ENCODE measurements at regions not wholly inside any gene's neighbourhood (a gene's known extent, or its start where the extent isn't known, plus 50 kb on each side); places are given as distances from the start of the nearest gene placed in this dataset.
"Not testable (repeated sequence)": the region's sequence is repeated elsewhere in the genome, so short reads cannot be mapped to it uniquely, and the experiment has no call there.

DNA sequence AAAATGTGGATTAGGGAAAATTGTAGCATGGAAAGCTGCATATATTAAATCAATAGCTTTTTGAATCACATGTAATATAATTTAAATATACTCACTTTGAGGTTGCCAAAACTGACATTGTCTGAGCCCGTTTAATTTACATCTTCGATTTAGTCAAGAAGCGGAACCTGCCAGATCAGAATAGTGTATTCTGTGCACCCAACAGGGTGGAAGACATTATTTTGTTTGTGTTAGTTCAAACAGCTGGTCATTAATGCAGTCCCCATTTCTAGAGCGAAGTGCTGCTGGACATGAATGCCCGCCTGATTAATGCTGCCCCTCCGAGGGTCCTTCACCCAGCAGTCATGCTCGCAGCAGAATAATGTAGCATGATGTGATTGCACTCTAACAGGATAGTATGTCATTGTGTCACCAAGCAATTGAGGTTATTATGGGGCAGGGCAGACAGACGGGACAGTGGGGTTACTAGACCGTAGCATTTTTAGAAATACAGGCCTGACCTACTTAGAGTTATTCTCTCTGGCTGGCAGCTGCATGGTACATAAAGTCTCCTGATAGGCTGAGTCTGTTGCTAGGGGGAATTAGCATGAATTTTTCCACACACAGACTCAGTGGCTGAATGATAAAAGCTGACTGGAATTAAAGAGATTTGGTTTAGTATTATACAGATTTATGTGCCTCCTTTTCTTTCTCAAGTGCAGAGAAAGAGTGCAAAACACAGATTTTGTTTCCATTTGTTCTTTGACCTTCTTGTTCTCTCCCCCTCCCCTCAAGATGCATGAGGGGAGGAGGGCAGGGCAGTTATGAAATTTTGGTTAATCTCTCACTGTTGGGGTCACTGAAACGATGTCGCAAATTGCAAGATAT is 147.1 kb downstream of the PRL start:
- intact Hi-C loops (cut with micrococcal nuclease) = loop anchor here (5.0 kb wide), 1 partner anchor 552 kb away; no protein-coding TSS in a partner anchor
- no peaks in the 10 kb centered on the region for H3K9me3 Mint-ChIP-seq
- H3K4me1 Mint-ChIP-seq (ENCODE audit: low read depth) = peaks cover 20% of the 10 kb centered on the region
- peaks cover 27% of the 10 kb centered on the region for H3K27me3 Mint-ChIP-seq (ENCODE audit: insufficient read depth)
- no peak overlapping the region for H3K4me3 Mint-ChIP-seq
- H3K36me3 Mint-ChIP-seq (ENCODE audit: low read depth) = no peaks in the 10 kb centered on the region
- DNase-seq (ENCODE audit: low spot score) = no peak
- H3K27ac Mint-ChIP-seq = no peak overlapping the region

DNA sequence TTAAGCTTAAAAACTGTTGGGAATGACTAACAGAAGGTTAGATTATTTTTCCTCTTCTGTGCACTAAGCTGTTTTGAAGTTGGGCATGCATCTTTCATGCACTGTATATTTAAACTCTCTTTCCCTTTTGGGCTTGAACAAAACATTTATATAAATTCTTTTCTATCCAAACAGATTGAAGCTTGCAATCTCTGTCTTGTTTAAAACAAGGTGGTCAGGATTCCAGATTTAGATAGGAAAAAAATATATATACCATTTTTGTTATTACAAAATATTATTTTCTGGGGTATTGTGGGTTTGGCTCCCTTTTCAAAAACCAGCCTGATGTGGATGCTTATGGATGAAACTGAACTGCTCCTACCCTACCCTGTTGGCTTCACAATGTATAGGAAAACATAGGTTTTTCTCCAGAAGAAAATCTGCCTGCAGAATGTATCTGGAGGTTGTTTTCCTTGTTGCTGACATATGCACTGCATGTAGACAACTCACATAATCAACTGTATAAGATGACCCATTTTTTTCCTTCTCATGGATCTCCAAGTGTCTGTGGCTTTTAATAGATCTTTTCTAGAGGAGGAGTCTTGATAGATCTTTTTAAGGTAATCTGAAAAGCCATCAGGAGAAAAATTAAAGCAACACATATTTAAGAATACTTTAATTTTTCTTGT is 146.3 kb downstream of the PRL start:
- no peak for DNase-seq (ENCODE audit: low spot score)
- Mint-ChIP-seq H3K4me1 (ENCODE audit: low read depth) (peaks cover 20% of the 10 kb centered on the region), H3K27me3 (ENCODE audit: insufficient read depth) (peaks cover 25% of the 10 kb centered on the region), H3K36me3 (ENCODE audit: low read depth) (no peaks in the 10 kb centered on the region), H3K27ac (no peak overlapping the region), H3K9me3 (no peaks in the 10 kb centered on the region), H3K4me3 (no peak overlapping the region)
- intact Hi-C loops (cut with micrococcal nuclease) = no loop called here

DNA sequence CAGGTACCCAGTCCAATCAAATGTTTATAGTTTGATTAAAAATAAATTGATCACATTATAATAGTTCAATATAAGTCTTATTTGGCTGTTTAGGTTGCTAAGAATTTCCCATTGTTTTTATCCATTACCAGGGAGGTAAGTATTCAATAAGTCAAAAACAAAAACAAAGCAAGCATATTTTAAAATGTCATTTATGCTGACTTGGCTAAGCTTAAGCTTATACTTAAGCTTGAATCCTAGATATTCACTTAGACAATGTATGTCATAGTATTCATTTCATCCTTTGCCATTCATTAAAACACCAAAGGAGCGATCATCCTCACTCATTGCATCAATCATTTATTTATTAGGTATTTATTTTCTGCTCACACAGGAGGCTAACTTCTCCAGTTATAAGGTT is 144.9 kb downstream of the PRL start:
- no peaks in the 10 kb centered on the region for H3K36me3 Mint-ChIP-seq (ENCODE audit: low read depth)
- H3K4me3 Mint-ChIP-seq = no peak overlapping the region
- no peak overlapping the region for H3K27ac Mint-ChIP-seq
- DNase-seq (ENCODE audit: low spot score) = no peak
- peaks cover 16% of the 10 kb centered on the region for H3K27me3 Mint-ChIP-seq (ENCODE audit: insufficient read depth)
- peaks cover 17% of the 10 kb centered on the region for H3K4me1 Mint-ChIP-seq (ENCODE audit: low read depth)
- intact Hi-C loops (cut with micrococcal nuclease) = no loop called here
- H3K9me3 Mint-ChIP-seq = no peaks in the 10 kb centered on the region

DNA sequence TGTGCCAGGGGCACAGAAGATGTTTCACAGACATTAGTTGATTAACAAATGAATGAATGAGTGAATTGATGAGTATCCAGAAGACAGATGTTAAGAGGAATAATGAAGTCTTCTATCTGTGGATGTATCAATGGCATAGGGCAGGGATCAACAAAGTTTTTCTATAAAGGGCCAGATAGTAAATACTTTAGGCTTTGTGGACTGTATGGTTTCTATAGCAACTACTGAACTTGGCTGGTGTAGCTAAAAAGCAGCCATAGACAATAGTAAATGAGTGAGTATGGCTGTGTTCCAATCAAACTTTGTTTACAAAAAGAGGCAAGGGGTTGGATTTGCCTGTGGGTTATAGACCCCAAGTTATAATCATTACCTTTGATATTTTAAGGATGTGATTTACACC is 144.0 kb downstream of the PRL start:
- no peaks in the 10 kb centered on the region for H3K9me3 Mint-ChIP-seq
- no peak overlapping the region for H3K4me3 Mint-ChIP-seq
- H3K27ac Mint-ChIP-seq = no peak overlapping the region
- intact Hi-C loops (cut with micrococcal nuclease) = no loop called here
- no peaks in the 10 kb centered on the region for H3K36me3 Mint-ChIP-seq (ENCODE audit: low read depth)
- no peak for DNase-seq (ENCODE audit: low spot score)
- peaks cover 8% of the 10 kb centered on the region for H3K4me1 Mint-ChIP-seq (ENCODE audit: low read depth)
- H3K27me3 Mint-ChIP-seq (ENCODE audit: insufficient read depth) = peaks cover 13% of the 10 kb centered on the region

DNA sequence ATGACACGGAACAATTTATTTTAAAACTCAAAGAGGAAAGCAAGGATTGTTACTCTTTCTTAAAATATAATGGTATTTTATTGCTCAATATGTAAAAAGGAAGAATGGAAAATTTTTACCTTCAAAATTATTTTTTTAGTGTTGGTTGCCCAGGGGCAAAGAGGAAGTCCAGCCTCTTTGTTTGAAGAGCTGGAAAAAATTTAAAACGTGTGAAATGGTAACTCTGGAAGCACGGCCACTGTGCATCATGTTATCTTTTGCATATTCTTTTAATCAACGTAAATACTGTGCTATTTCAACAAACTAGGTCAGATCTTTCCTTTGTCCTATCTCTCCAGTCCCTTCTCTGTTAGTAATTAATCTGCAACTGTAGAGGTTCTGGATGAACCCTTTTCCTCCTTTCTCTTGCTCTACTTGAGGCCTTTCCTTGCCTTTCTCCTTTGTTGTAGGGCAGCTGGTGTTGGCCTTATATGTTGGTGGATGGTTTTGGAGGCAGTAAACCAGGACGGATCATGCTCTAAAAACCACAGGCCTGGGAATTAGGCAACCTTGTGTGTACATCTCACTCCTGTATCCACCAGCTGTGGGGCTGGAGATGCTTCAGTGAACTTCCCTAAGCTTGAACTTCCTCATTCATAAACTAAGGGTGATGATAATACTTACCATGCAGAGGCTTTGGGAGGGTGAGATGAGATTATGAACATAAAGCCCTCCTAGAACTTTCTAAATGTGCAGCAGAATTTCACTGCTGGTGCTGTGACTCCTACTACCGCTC is 143.3 kb downstream of the PRL start:
- H3K9me3 Mint-ChIP-seq = no peaks in the 10 kb centered on the region
- intact Hi-C loops (cut with micrococcal nuclease) = no loop called here
- H3K4me1 Mint-ChIP-seq (ENCODE audit: low read depth) = peaks cover under 1% of the 10 kb centered on the region
- no peak overlapping the region for H3K27ac Mint-ChIP-seq
- H3K36me3 Mint-ChIP-seq (ENCODE audit: low read depth) = no peaks in the 10 kb centered on the region
- no peak for DNase-seq (ENCODE audit: low spot score)
- H3K27me3 Mint-ChIP-seq (ENCODE audit: insufficient read depth) = peaks cover 7% of the 10 kb centered on the region
- H3K4me3 Mint-ChIP-seq = no peak overlapping the region

DNA sequence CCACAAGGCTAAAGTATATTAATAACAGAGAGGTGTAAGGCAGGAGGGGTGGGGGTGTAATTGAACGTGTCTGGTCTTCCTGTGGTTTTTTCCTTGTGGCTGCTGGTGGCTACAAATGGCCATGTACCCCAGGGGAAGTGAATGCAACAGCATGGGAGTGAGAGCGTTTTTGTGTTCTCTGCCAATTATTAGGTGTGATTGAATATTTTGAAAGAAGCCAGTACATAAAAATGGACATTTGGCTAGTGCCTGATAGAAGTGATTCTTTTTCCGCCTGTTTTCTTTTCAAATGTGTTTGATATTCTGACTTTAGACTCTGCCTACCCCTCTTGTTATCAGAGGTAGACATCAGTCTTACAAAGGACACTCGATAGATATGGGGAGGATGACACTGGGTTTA is 141.3 kb downstream of the PRL start:
- no peaks in the 10 kb centered on the region for H3K9me3 Mint-ChIP-seq
- no peaks in the 10 kb centered on the region for H3K4me1 Mint-ChIP-seq (ENCODE audit: low read depth)
- no peaks in the 10 kb centered on the region for H3K36me3 Mint-ChIP-seq (ENCODE audit: low read depth)
- H3K27me3 Mint-ChIP-seq (ENCODE audit: insufficient read depth) = peaks cover 3% of the 10 kb centered on the region
- intact Hi-C loops (cut with micrococcal nuclease) = no loop called here
- H3K27ac Mint-ChIP-seq = no peak overlapping the region
- H3K4me3 Mint-ChIP-seq = no peak overlapping the region
- DNase-seq (ENCODE audit: low spot score) = no peak

DNA sequence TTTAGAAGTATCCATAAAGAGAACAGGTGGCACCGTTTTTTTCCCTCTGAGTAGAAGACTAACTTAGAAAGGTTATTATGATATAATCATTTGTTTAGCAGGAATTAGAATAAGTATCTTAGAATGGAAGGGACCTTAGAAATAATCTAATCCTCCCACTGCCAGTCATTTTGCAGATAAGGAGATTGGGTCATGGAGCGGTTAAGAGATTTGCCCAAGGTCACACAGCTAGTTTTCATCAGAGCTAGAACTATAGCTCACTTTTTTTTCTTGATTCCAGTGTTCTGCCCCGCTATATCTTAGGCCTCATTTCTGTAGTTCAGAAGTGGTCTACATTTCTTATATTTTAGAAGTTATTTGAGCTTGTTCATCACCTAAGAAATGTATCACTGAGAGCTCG is 139.6 kb downstream of the PRL start:
- Mint-ChIP-seq H3K9me3 (no peaks in the 10 kb centered on the region), H3K4me3 (no peak overlapping the region), H3K27me3 (ENCODE audit: insufficient read depth) (peaks cover 3% of the 10 kb centered on the region), H3K27ac (no peak overlapping the region), H3K4me1 (ENCODE audit: low read depth) (no peaks in the 10 kb centered on the region), H3K36me3 (ENCODE audit: low read depth) (no peaks in the 10 kb centered on the region)
- DNase-seq (ENCODE audit: low spot score) = no peak
- intact Hi-C loops (cut with micrococcal nuclease) = no loop called here

DNA sequence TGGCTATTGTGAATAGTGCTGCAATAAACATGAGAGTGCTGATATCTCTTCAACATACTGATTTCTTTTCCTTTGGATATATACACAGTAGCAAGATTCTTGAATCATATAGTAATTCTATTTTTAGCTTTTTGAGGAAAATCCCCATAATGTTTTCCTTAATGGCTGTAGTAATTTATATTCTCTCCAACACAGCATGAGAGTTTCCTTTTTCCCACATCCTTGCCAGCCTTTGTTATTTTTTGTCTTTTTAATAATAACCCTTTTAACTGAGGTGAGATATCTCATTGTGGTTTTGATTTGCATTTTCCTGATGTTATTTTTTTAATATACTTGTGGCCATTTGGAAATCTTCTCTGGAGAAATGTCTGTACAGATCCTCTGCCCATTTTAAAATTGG is 132.6 kb downstream of the PRL start:
- no peaks in the 10 kb centered on the region for H3K36me3 Mint-ChIP-seq (ENCODE audit: low read depth)
- no peaks in the 10 kb centered on the region for H3K9me3 Mint-ChIP-seq
- H3K4me1 Mint-ChIP-seq (ENCODE audit: low read depth) = no peaks in the 10 kb centered on the region
- no peak for DNase-seq (ENCODE audit: low spot score)
- intact Hi-C loops (cut with micrococcal nuclease) = no loop called here
- H3K4me3 Mint-ChIP-seq = no peak overlapping the region
- no peak overlapping the region for H3K27ac Mint-ChIP-seq
- H3K27me3 Mint-ChIP-seq (ENCODE audit: insufficient read depth) = no peaks in the 10 kb centered on the region

DNA sequence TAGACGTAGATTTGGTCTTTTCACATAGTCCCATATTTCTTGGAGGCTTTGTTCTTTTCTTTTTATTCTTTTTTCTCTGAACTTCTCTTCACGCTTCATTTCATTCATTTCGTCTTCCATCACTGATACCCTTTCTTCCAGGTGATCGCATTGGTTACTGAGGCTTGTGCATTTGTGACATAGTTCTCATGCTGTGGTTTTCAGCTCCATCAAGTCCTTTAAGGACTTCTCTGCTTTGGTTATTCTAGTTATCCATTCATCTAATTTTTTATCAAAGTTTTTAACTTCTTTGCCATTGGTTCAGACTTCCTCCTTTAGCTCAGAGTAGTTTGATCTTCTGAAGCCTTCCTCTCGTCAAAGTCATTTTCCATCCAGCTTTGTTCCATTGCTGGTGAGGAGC is 125.8 kb downstream of the PRL start:
- peaks cover 31% of the 10 kb centered on the region for H3K9me3 Mint-ChIP-seq
- DNase-seq (ENCODE audit: low spot score); intact Hi-C loops (cut with micrococcal nuclease); H3K36me3 Mint-ChIP-seq (ENCODE audit: low read depth); H3K27me3 Mint-ChIP-seq (ENCODE audit: insufficient read depth); H3K4me1 Mint-ChIP-seq (ENCODE audit: low read depth); H3K4me3 Mint-ChIP-seq; H3K27ac Mint-ChIP-seq: not testable (repeated sequence)

DNA sequence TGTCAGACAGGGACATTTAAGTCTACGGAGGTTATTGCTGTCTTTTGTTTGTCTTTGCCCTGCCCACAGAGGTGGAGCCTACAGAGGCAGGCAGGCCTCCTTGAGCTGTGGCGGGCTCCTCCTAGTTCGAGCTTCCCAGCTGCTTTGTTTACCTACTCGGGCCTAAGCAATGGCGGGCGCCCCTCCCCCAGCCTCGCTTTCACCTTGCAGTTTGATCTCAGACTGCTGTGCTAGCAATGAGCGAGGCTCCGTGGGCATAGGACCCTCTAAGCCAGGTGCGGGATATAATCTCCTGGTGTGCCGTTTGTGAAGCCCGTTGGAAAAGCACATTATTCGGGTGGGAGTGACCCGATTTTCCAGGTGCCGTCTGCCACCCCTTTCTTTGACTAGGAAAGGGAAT is 125.0 kb downstream of the PRL start:
- intact Hi-C loops (cut with micrococcal nuclease); H3K27me3 Mint-ChIP-seq (ENCODE audit: insufficient read depth); H3K4me1 Mint-ChIP-seq (ENCODE audit: low read depth); H3K4me3 Mint-ChIP-seq; H3K27ac Mint-ChIP-seq; H3K36me3 Mint-ChIP-seq (ENCODE audit: low read depth); DNase-seq (ENCODE audit: low spot score): not testable (repeated sequence)
- H3K9me3 Mint-ChIP-seq = peaks cover 31% of the 10 kb centered on the region

DNA sequence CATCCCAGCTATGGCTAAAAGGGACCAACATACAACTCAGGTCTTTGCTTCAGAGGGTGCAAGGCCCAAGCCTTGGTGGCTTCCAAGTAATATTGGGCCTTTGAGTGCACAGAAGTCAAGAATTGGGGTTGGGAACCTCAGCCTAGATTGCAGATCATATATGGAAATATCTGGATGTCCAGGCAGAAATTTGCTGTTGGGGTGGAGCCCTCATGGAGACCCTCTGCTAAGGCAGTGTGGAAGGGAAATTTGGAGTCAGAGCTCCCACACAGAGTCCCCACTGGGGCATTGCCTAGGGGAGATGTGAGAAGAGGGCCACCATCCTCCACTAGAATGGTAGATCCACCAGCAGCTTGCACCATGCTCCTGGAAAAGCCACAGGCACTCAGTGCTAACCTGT is 123.5 kb downstream of the PRL start:
- Mint-ChIP-seq H3K27me3 (ENCODE audit: insufficient read depth) (no peaks in the 10 kb centered on the region), H3K27ac (no peak overlapping the region), H3K4me1 (ENCODE audit: low read depth) (no peaks in the 10 kb centered on the region), H3K36me3 (ENCODE audit: low read depth) (no peaks in the 10 kb centered on the region), H3K9me3 (peaks cover 31% of the 10 kb centered on the region), H3K4me3 (no peak overlapping the region)
- intact Hi-C loops (cut with micrococcal nuclease) = no loop called here
- no peak for DNase-seq (ENCODE audit: low spot score)

DNA sequence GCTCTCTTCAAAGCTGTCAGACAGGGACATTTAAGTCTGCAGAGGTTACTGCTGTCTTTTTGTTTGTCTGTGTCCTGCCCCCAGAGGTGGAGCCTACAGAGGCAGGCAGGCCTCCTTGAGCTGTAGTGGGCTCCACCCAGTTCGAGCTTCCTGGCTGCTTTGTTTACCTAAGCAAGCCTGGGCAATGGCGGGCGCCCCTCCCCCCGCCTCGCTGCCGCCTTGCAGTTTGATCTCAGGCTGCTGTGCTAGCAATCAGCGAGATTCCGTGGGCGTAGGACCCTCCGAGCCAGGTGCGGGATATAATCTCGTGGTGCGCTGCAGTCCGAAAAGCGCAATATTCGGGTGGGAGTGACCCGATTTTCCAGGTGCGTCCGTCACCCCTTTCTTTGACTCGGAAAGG is 116.6 kb downstream of the PRL start:
- H3K27ac Mint-ChIP-seq; H3K4me3 Mint-ChIP-seq; H3K27me3 Mint-ChIP-seq (ENCODE audit: insufficient read depth); intact Hi-C loops (cut with micrococcal nuclease); H3K36me3 Mint-ChIP-seq (ENCODE audit: low read depth); DNase-seq (ENCODE audit: low spot score); H3K4me1 Mint-ChIP-seq (ENCODE audit: low read depth): not testable (repeated sequence)
- H3K9me3 Mint-ChIP-seq = peaks cover 35% of the 10 kb centered on the region

DNA sequence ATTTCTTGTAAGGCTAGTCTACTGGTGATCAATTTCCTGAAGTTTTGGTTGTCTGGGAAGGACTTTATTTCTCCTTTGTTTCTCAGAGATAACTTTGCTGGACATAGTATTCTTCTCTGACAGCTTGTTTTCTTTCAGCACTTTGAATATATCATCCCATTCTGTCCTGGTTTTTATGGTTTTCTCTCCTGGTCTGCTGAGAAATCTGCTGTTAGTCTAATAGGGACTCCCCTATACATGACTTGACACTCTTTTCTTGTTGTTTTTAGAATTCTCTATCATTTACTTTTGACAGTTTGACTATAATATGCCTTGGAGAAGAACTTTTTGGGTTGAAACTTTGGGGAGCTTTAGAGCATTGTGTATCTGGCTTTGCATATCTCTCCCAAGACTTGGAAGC is 112.5 kb downstream of the PRL start:
- H3K27ac Mint-ChIP-seq = no peak overlapping the region
- H3K4me3 Mint-ChIP-seq = no peak overlapping the region
- no peak for DNase-seq (ENCODE audit: low spot score)
- peaks cover 40% of the 10 kb centered on the region for H3K9me3 Mint-ChIP-seq
- H3K27me3 Mint-ChIP-seq (ENCODE audit: insufficient read depth) = no peaks in the 10 kb centered on the region
- no peaks in the 10 kb centered on the region for H3K4me1 Mint-ChIP-seq (ENCODE audit: low read depth)
- intact Hi-C loops (cut with micrococcal nuclease) = no loop called here
- no peaks in the 10 kb centered on the region for H3K36me3 Mint-ChIP-seq (ENCODE audit: low read depth)
